Suprapubic skin (tissue), 4 donors: ENCODE measurements at regions not wholly inside any gene's neighbourhood (a gene's known extent, or its start where the extent isn't known, plus 50 kb on each side); places are given as distances from the start of the nearest gene placed in this dataset.

Source experiments
- DNase-seq, 2 donors: peaks; one replicate each; pipeline ENCODE4 v3.0.0-alpha.2; 2019; ENCODE audit warnings: low spot score in 2 of 2
- H3K27ac ChIP-seq: fragments of 200-600 bp; sonication (generic); one replicate; pipeline ENCODE4 v1.5.1; 2019
- H3K27me3 ChIP-seq: fragments of 200-600 bp; sonication (generic); one replicate; pipeline ENCODE4 v1.5.1; 2019
- H3K36me3 ChIP-seq: fragments of 200-600 bp; sonication (generic); one replicate; pipeline ENCODE4 v1.5.1; 2019
- H3K4me1 ChIP-seq: fragments of 200-600 bp; sonication (generic); one replicate; pipeline ENCODE4 v1.5.1; 2019
- H3K4me3 ChIP-seq: fragments of 200-600 bp; sonication (generic); one replicate; pipeline ENCODE4 v1.5.1; 2019; ENCODE audit warnings: mild to moderate bottlenecking
- H3K9me3 ChIP-seq: fragments of 200-600 bp; sonication (generic); one replicate; pipeline ENCODE4 v1.5.1; 2019
- CTCF ChIP-seq, 2 donors: fragments of 200-600 bp in 1 of 2; fragments of 450-650 bp in 1 of 2; sonication (generic) in 1 of 2; IDR thresholded peaks; one replicate each; pipeline ENCODE4 v1.5.1; 2016 to 2019; ENCODE audit warnings: antibody characterized with exemption in 2 of 2, mild to moderate bottlenecking in 1 of 2, moderate library complexity in 1 of 2
- EP300 ChIP-seq: sonication (generic); formaldehyde crosslinking; IDR thresholded peaks from one replicate; pipeline ENCODE4 v1.6.1; 2017; ENCODE audit warnings: antibody characterized with exemption
- POLR2A ChIP-seq, 2 donors: fragments of 450-650 bp; IDR thresholded peaks; one replicate each; pipeline ENCODE4 v1.6.1; 2017; ENCODE audit warnings: antibody characterized with exemption in 2 of 2, mild to moderate bottlenecking in 2 of 2, moderate library complexity in 2 of 2
- POLR2AphosphoS5 ChIP-seq, 3 donors: sonication (generic); formaldehyde crosslinking; IDR thresholded peaks; one replicate each; pipeline ENCODE4 v1.6.1; 2017; ENCODE audit warnings: antibody characterized with exemption in 3 of 3
- WGBS: methylation state at CpG from one replicate; pipeline ENCODE4 v1.1.5; 2018; 5-methylcytosine and 5-hydroxymethylcytosine counted together

GRCh38 chr13:22200440-22200839 lies 529.6 kb downstream of the FGF9 start:
- peaks cover 13% of the 10 kb centered on the region for H3K4me1 ChIP-seq
- no peak for DNase-seq
- 100% methylated on average over 1 of the region's 1 CpG for WGBS
- TF ChIP-seq POLR2A (IDR thresholded peaks at IDR 0.05) = no peak
- no peak for TF ChIP-seq EP300
- no peak for TF ChIP-seq CTCF (IDR thresholded peaks at IDR 0.05)
- TF ChIP-seq POLR2AphosphoS5 (IDR thresholded peaks at IDR 0.05) = no peak
- H3K4me3 ChIP-seq = no peak overlapping the region
- no peaks in the 10 kb centered on the region for H3K27me3 ChIP-seq
- no peak overlapping the region for H3K27ac ChIP-seq
- no peaks in the 10 kb centered on the region for H3K9me3 ChIP-seq
- H3K36me3 ChIP-seq = no peaks in the 10 kb centered on the region

DNA sequence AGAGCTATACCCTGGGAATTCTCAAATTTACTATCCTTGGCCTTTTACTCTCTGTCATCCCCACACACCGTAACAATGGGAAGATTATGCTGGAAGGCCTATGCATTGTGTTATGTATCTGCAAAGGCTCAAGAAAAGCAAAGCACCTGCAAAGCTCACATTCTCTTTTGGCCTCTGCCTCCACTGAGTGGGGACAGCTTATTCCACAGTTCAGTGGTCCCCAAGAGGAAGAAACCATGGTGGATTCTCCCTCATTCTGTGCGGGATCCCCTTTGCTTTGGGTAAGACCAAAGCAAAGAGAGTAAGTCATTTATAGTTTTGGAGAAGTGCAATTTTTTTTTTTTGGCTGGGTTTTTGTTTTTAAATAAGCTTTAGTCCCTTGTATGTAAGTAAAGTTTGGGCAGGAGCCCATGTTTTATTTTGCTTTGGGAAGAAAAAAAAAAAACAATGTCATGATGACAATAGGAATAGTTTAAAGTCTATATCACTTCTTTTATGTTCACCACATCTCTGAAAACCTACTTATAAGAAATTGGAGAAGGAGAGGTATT lies 530.6 kb downstream of the FGF9 start:
- no peak overlapping the region for H3K4me3 ChIP-seq
- TF ChIP-seq EP300 (no peak), POLR2AphosphoS5 (IDR thresholded peaks at IDR 0.05) (no peak)
- no peaks in the 10 kb centered on the region for H3K36me3 ChIP-seq
- DNase-seq = no peak
- no peaks in the 10 kb centered on the region for H3K27me3 ChIP-seq
- H3K4me1 ChIP-seq = peaks cover 13% of the 10 kb centered on the region
- no peak overlapping the region for H3K27ac ChIP-seq
- no peaks in the 10 kb centered on the region for H3K9me3 ChIP-seq
- 85% methylated on average over 2 of the region's 2 CpGs for WGBS

- H3K27ac ChIP-seq = no peak overlapping the region
- 87% methylated on average over 14 of the region's 14 CpGs for WGBS
These were observed 539.5 kb downstream of the FGF9 start for GRCh38 chr13:22210134-22210930.

DNA sequence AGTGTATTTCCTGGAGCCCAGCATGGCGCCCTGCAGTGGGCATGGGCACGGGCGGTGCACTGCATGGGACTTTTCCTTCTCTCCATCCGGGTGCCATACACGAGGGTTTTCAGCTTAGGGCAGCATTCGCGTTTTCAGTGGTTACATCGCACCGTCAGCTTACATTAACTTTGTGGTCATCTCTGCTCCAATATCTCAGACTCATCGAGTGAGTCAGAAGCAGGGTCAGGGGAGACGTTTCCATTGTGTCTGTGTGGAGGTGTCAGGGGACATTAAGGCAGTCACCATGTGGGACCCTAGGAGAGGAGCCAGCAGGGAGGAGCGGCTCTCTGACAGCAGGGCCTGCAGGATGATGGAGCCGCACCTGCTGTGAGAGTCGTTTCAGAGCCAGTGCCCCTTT lies 541.0 kb downstream of the FGF9 start:
- H3K9me3 ChIP-seq = no peaks in the 10 kb centered on the region
- H3K27me3 ChIP-seq = peaks cover 2% of the 10 kb centered on the region
- TF ChIP-seq POLR2AphosphoS5 (IDR thresholded peaks at IDR 0.05) (no peak), EP300 (no peak), CTCF (IDR thresholded peaks at IDR 0.05) (no peak)
- no peak overlapping the region for H3K27ac ChIP-seq
- no peak for DNase-seq
- no peaks in the 10 kb centered on the region for H3K36me3 ChIP-seq
- no peak overlapping the region for H3K4me3 ChIP-seq
- no peaks in the 10 kb centered on the region for H3K4me1 ChIP-seq
- 95% methylated on average over 14 of the region's 14 CpGs for WGBS

More at GRCh38 chr13:22210134-22210930, 539.5 kb downstream of the FGF9 start:
- Histone ChIP-seq H3K36me3 (no peaks in the 10 kb centered on the region), H3K9me3 (no peaks in the 10 kb centered on the region), H3K4me3 (no peak overlapping the region), H3K27me3 (no peaks in the 10 kb centered on the region), H3K4me1 (no peaks in the 10 kb centered on the region)
- TF ChIP-seq EP300 (no peak), POLR2A (IDR thresholded peaks at IDR 0.05) (no peak), CTCF (IDR thresholded peaks at IDR 0.05) (no peak), POLR2AphosphoS5 (IDR thresholded peaks at IDR 0.05) (no peak)
- DNase-seq = no peak

- Histone ChIP-seq H3K4me1 (no peaks in the 10 kb centered on the region), H3K4me3 (no peak overlapping the region), H3K36me3 (no peaks in the 10 kb centered on the region), H3K27ac (no peak overlapping the region), H3K27me3 (peaks cover 2% of the 10 kb centered on the region), H3K9me3 (no peaks in the 10 kb centered on the region)
- DNase-seq = no peak
- no peak for TF ChIP-seq POLR2AphosphoS5 (IDR thresholded peaks at IDR 0.05)
- TF ChIP-seq POLR2A (IDR thresholded peaks at IDR 0.05) = no peak
- TF ChIP-seq CTCF (IDR thresholded peaks at IDR 0.05) = no peak
- no peak for TF ChIP-seq EP300
- WGBS = 87% methylated on average over 10 of the region's 10 CpGs
These were observed 541.7 kb downstream of the FGF9 start for GRCh38 chr13:22212576-22212975.
